ENCODE measurements at regions not wholly inside any gene's neighbourhood (a gene's known extent, or its start where the extent isn't known, plus 50 kb on each side); places are given as distances from the start of the nearest gene placed in this dataset.

GRCh38 chr22:26775394-26775793 is 118.0 kb downstream of the MIAT start:
- H3K56ac ChIP-seq (replicated peaks; ENCODE audit: insufficient read length, low read depth, low read length): no peak overlapping the region
- peaks cover 2 to 22% (median 5%) of the 10 kb centered on the region in 4 experiments; a peak in 4 of 7 replicates for H3K4me1 ChIP-seq (replicated peaks in 1 of 4; ENCODE audit: control insufficient read depth in 3 of 4, insufficient read depth in 4 of 4, low read length in 3 of 4)
- H3K79me1 ChIP-seq (ENCODE audit: low read depth, low read length): no peaks in the 10 kb centered on the region
- no peak overlapping the region for H2AFZ ChIP-seq (ENCODE audit: low read length)
- no peak overlapping the region for H3K4ac ChIP-seq (replicated peaks; ENCODE audit: insufficient read length, low read depth, low read length)
- H4K91ac ChIP-seq (replicated peaks; ENCODE audit: insufficient read length, low read length): no peak overlapping the region
- H2BK12ac ChIP-seq (ENCODE audit: low read depth, low read length): no peak overlapping the region
- TF ChIP-seq ATF3 (IDR thresholded peaks at IDR 0.05; ENCODE audit: insufficient read depth, low read depth, low read length) (no peak), CEBPB (IDR thresholded peaks at IDR 0.05; ENCODE audit: low read depth, low read length) (no peak), CTCF (IDR thresholded peaks at IDR 0.05; ENCODE audit: control extremely low read depth in 1 of 3, insufficient read depth in 1 of 3, low read depth in 1 of 3, low read length in 3 of 3) (peak; percentile 26 to 49 (median 43)), RNF2 (IDR thresholded peaks at IDR 0.05; ENCODE audit: borderline replicate concordance, low read depth, low read length, missing control alignments, poor library complexity, severe bottlenecking) (no peak), RAD21 (IDR thresholded peaks at IDR 0.05 in 1 of 2, conservative IDR thresholded peaks at IDR 0.05 in 1 of 2; ENCODE audit: low read depth in 2 of 2, low read length in 2 of 2) (peak; percentile 69 to 80)
- no peak overlapping the region for H3K18ac ChIP-seq (ENCODE audit: extremely low read depth, low read length)
- WGBS, 2 experiments (ENCODE audit: extremely low coverage in 1 of 2, insufficient coverage in 1 of 2, insufficient read length in 1 of 2, insufficient replicate concordance in 2 of 2, low coverage in 1 of 2, low lambda C conversion rate in 2 of 2, missing lambda C conversion rate in 1 of 2): 89 to 100% methylated on average over 1 to 3 of the region's 3 CpGs
- DNase-seq (ENCODE audit: low read depth in 1 of 2, low spot score in 2 of 2) (no peak), FAIRE-seq (no peak)
- CTCF ChIA-PET (ENCODE audit: partially characterized antibody): interaction anchor here (0.6 to 1.8 kb wide), 14 partner anchors 11 to 359 kb away, joined by 3 to 6 read pairs (median 3); no protein-coding TSS in a partner anchor
- H3K23ac ChIP-seq (ENCODE audit: insufficient read length): no peak overlapping the region
- H2BK120ac ChIP-seq (replicated peaks; ENCODE audit: low read depth, low read length): no peak overlapping the region
- H3K4me3 ChIP-seq (ENCODE audit: extremely low read depth in 1 of 4, insufficient read depth in 2 of 4, low read depth in 3 of 4, low read length in 4 of 4): no peak overlapping the region
- H3K14ac ChIP-seq (ENCODE audit: insufficient read length): no peak overlapping the region
- no peak overlapping the region for H3K4me2 ChIP-seq (ENCODE audit: insufficient read depth in 1 of 2, low read depth in 2 of 2, low read length in 2 of 2)
- no peak overlapping the region for H3K9ac ChIP-seq (replicated peaks in 1 of 4; ENCODE audit: extremely low read depth in 1 of 4, low read depth in 3 of 4, low read length in 3 of 4)
- no peak overlapping the region for H4K5ac ChIP-seq (ENCODE audit: insufficient read length, low read depth, low read length)
- H4K8ac ChIP-seq (ENCODE audit: extremely low read depth, insufficient read depth, low read length): no peak overlapping the region
- no peaks in the 10 kb centered on the region for H3K23me2 ChIP-seq (ENCODE audit: low read depth, low read length)
- H3K27me3 ChIP-seq (replicated peaks in 1 of 4; ENCODE audit: control insufficient read depth in 3 of 4, extremely low read depth in 1 of 4, insufficient read depth in 3 of 4, low read length in 3 of 4): peaks cover 0 to 22% (median 10%) of the 10 kb centered on the region in 4 experiments; a peak in 5 of 7 replicates
- H2BK20ac ChIP-seq (ENCODE audit: low read length): no peak overlapping the region
- no peaks in the 10 kb centered on the region for H3K79me2 ChIP-seq (ENCODE audit: control insufficient read depth in 1 of 2, insufficient read depth in 2 of 2, low read length in 2 of 2)
- 0 out of 8 replicates have a peak, but pooled peaks cover 0 to 3% (median 0%) of the 10 kb centered on the region in 4 experiments for H3K36me3 ChIP-seq (ENCODE audit: control insufficient read depth in 2 of 4, insufficient read depth in 4 of 4, low read length in 3 of 4)
- H3K9me3 ChIP-seq (ENCODE audit: insufficient read depth in 2 of 2, low read depth in 1 of 2, low read length in 1 of 2): peaks cover 0 to 9% of the 10 kb centered on the region in 2 experiments; a peak in 2 of 4 replicates
- no peak overlapping the region for H2BK5ac ChIP-seq (ENCODE audit: low read depth, low read length)
- no peak overlapping the region for H2AK5ac ChIP-seq (ENCODE audit: low read depth, low read length)
- no peak overlapping the region for H2BK15ac ChIP-seq (ENCODE audit: low read length)
- POLR2A ChIA-PET (ENCODE audit: partially characterized antibody): no interaction called here
- H4K20me1 ChIP-seq (replicated peaks in 1 of 2; ENCODE audit: control insufficient read depth in 1 of 2, insufficient read depth in 2 of 2, low read length in 2 of 2): peaks cover 0 to 4% of the 10 kb centered on the region in 2 experiments
- H3K27ac ChIP-seq (ENCODE audit: low read depth, low read length): no peak overlapping the region

Data from H1 (cell line).